Mucosa of descending colon (tissue), 3 donors: ENCODE measurements at regions not wholly inside any gene's neighbourhood (a gene's known extent, or its start where the extent isn't known, plus 50 kb on each side); places are given as distances from the start of the nearest gene placed in this dataset.
A peak's percentile ranks its signal among the peaks of the same experiment; 100 is the strongest.
"Not testable (repeated sequence)": the region's sequence is repeated elsewhere in the genome, so short reads cannot be mapped to it uniquely, and the experiment has no call there.

Experiments
- ATAC-seq: fragments of 200-7000 bp; cut with Tn5 transposase; one replicate; pipeline ENCODE4 v1.9.1; 2020; ENCODE audit warnings: mild to moderate bottlenecking, moderate library complexity
- DNase-seq, 3 donors: peaks; one replicate each; pipeline ENCODE4 v3.0.0-alpha.2; 2020
- H3K36me3 ChIP-seq: fragments of 200-600 bp; one replicate; pipeline ENCODE4 v1.8.0; 2021; ENCODE audit warnings: low read depth, mild to moderate bottlenecking
- H3K4me1 ChIP-seq: fragments of 200-600 bp; one replicate; pipeline ENCODE4 v1.8.0; 2021; ENCODE audit warnings: low read depth, mild to moderate bottlenecking
- H3K4me3 ChIP-seq: fragments of 200-600 bp; one replicate; pipeline ENCODE4 v1.8.0; 2021; ENCODE audit warnings: mild to moderate bottlenecking
- H3K9me3 ChIP-seq: fragments of 200-600 bp; one replicate; pipeline ENCODE4 v1.8.0; 2021; ENCODE audit warnings: mild to moderate bottlenecking
- CTCF ChIP-seq: fragments of 200-600 bp; IDR thresholded peaks from one replicate; pipeline ENCODE4 v1.8.0; 2022; ENCODE audit warnings: antibody characterized with exemption, mild to moderate bottlenecking
- intact Hi-C, 2 donors: fragments of 100-400 bp; cut with DNase I in 1 of 2; cut with micrococcal nuclease in 1 of 2; formaldehyde crosslinking; loops; one replicate each; pipeline versions ENCODE4 v1.11.0 to v1.11.1; 2022; cut with DNase I, micrococcal nuclease
- donor health status: DM: no; HTN: no; CAD: no; lungs with moderate emphysema.
- donor health status: DM: no; HTN: no; CAD: no.
- donor health status: DM: no; HTN: yes; CAD: no.

GRCh38 chr3:81816473-81817250 lies 55.2 kb upstream of the GBE1 start:
- DNase-seq (no peak), ATAC-seq (no peak)
- intact Hi-C loops = no loop called here
- no peak for TF ChIP-seq CTCF
- Histone ChIP-seq H3K36me3 (no peaks in the 10 kb centered on the region), H3K4me1 (no peaks in the 10 kb centered on the region), H3K4me3 (no peak overlapping the region), H3K9me3 (no peaks in the 10 kb centered on the region)

GRCh38 chr3:81812098-81812497 lies 50.7 kb upstream of the GBE1 start:
- H3K4me1 ChIP-seq, ATAC-seq, H3K36me3 ChIP-seq, intact Hi-C loops, H3K9me3 ChIP-seq, H3K4me3 ChIP-seq: not testable (repeated sequence)
- DNase-seq = peak in 1 of 3 donors; percentile 25
